BLaER1 (cell line): ENCODE measurements at regions not wholly inside any gene's neighbourhood (a gene's known extent, or its start where the extent isn't known, plus 50 kb on each side); places are given as distances from the start of the nearest gene placed in this dataset.
A peak's percentile ranks its signal among the peaks of the same experiment; 100 is the strongest.

Experiments used
- H3K27ac ChIP-seq: shearing (Covaris generic); formaldehyde crosslinking; 2 replicates; pipeline ENCODE4 v1.8.1; 2022
- H3K27me3 ChIP-seq: shearing (Covaris generic); formaldehyde crosslinking; 2 replicates; pipeline ENCODE4 v1.8.1; 2022
- H3K36me3 ChIP-seq: shearing (Covaris generic); formaldehyde crosslinking; 2 replicates; pipeline ENCODE4 v1.8.1; 2022
- H3K4me1 ChIP-seq: shearing (Covaris generic); formaldehyde crosslinking; 2 replicates; pipeline ENCODE4 v1.8.1; 2022
- H3K4me2 ChIP-seq: shearing (Covaris generic); formaldehyde crosslinking; 2 replicates; pipeline ENCODE4 v1.8.1; 2022
- H3K4me3 ChIP-seq: shearing (Covaris generic); formaldehyde crosslinking; 2 replicates; pipeline ENCODE4 v1.8.1; 2022
- H3K9ac ChIP-seq: shearing (Covaris generic); formaldehyde crosslinking; 2 replicates; pipeline ENCODE4 v1.8.1; 2022
- H3K9me3 ChIP-seq: shearing (Covaris generic); formaldehyde crosslinking; 2 replicates; pipeline ENCODE4 v1.8.1; 2022
- H4K20me1 ChIP-seq: shearing (Covaris generic); formaldehyde crosslinking; 2 replicates; pipeline ENCODE4 v1.8.1; 2022
- Cebpa-rat ChIP-seq: shearing (Covaris generic); IDR thresholded peaks from 2 replicates; pipeline ENCODE4 v1.8.1; 2022

- Histone ChIP-seq H3K36me3 (no peaks in the 10 kb centered on the region), H3K4me2 (peak overlapping the region; percentile 64), H4K20me1 (no peaks in the 10 kb centered on the region), H3K4me3 (no peak overlapping the region), H3K4me1 (peaks cover 15% of the 10 kb centered on the region), H3K9me3 (no peaks in the 10 kb centered on the region), H3K27me3 (no peaks in the 10 kb centered on the region), H3K9ac (no peak overlapping the region), H3K27ac (no peak overlapping the region)
- no peak for TF ChIP-seq Cebpa-rat
Observed at GRCh38 chr14:55749946-55750345, 169.9 kb downstream of the KTN1 start.

DNA sequence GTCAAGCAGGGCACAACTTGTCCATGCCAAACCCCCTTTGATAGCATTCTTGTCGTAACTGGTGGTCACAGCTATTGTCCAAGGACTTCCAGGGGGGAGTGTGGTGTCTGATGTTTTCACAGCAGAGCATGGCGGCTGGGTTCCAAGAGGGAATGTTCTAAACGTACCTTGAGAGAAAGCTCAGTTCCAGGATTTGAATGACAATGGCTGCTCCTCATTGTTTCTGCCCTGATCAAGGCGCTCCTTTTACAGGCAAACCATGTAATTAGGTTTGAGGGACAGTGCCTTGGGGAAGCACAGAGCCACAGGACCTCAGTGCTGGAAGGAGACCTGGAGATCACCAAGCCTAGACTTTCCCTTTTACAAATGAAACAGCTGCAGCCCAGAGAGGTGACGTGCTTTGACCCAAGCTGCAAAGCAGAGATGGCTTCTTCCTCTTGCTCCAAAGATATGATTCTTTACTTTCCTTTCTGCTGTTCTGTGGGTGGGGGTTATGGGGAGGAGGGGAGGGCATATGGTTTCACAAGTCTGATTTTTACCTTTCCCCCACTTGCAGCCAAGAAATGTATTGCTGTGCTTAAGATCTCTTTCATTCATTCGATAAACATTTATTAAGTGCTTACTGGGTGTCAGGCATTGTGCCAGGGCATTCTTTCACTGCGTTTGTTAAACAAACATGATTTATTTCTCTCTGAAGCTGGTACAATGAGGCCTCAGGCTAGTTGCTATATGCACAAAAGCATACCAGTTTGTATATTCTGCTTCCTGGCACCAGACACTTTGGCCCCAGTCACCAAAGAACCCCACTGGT lies 172.8 kb downstream of the KTN1 start:
- H3K4me1 ChIP-seq = peaks cover 15% of the 10 kb centered on the region
- no peaks in the 10 kb centered on the region for H3K27me3 ChIP-seq
- H3K4me2 ChIP-seq = no peak overlapping the region
- no peaks in the 10 kb centered on the region for H3K36me3 ChIP-seq
- TF ChIP-seq Cebpa-rat = no peak
- H3K27ac ChIP-seq = no peak overlapping the region
- H3K4me3 ChIP-seq = no peak overlapping the region
- no peaks in the 10 kb centered on the region for H4K20me1 ChIP-seq
- H3K9me3 ChIP-seq = no peaks in the 10 kb centered on the region
- no peak overlapping the region for H3K9ac ChIP-seq

DNA sequence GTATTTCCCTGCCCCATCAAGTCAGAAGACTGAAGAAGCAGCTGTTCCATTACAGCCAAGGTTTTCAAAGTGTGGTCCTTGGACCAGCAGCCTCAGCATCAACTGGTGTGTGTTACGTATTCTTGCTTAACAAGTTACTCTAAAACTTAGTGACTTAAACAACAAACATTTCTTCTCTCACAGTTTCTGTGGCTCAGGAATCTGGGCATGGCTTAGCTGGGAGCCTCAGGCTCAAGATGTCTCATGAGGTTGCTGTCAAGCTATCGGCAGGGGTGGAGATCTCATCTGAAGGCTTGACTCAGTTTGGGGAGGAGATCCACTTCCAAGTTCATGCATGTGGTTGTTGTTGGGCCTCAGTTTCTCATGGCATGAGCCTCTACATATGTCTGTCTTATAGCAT lies 174.5 kb downstream of the KTN1 start:
- no peaks in the 10 kb centered on the region for H3K9me3 ChIP-seq
- H4K20me1 ChIP-seq = no peaks in the 10 kb centered on the region
- no peak for TF ChIP-seq Cebpa-rat
- H3K4me2 ChIP-seq = no peak overlapping the region
- H3K27ac ChIP-seq = no peak overlapping the region
- H3K36me3 ChIP-seq = no peaks in the 10 kb centered on the region
- no peak overlapping the region for H3K9ac ChIP-seq
- H3K4me3 ChIP-seq = no peak overlapping the region
- H3K27me3 ChIP-seq = no peaks in the 10 kb centered on the region
- H3K4me1 ChIP-seq = peaks cover 7% of the 10 kb centered on the region

GRCh38 chr14:55754871-55755270 lies 174.9 kb downstream of the KTN1 start:
- Histone ChIP-seq H3K27me3 (no peaks in the 10 kb centered on the region), H3K4me2 (no peak overlapping the region), H3K4me1 (peaks cover 3% of the 10 kb centered on the region), H4K20me1 (no peaks in the 10 kb centered on the region), H3K4me3 (no peak overlapping the region), H3K9ac (no peak overlapping the region), H3K9me3 (no peaks in the 10 kb centered on the region), H3K27ac (no peak overlapping the region), H3K36me3 (no peaks in the 10 kb centered on the region)
- TF ChIP-seq Cebpa-rat = no peak

- Histone ChIP-seq H3K9ac (no peak overlapping the region), H4K20me1 (no peaks in the 10 kb centered on the region), H3K4me2 (no peak overlapping the region), H3K4me1 (no peaks in the 10 kb centered on the region), H3K36me3 (no peaks in the 10 kb centered on the region), H3K9me3 (no peaks in the 10 kb centered on the region), H3K27me3 (no peaks in the 10 kb centered on the region), H3K27ac (no peak overlapping the region), H3K4me3 (no peak overlapping the region)
- TF ChIP-seq Cebpa-rat = no peak
Observed at GRCh38 chr14:55756078-55756477, 176.1 kb downstream of the KTN1 start.

GRCh38 chr14:55756557-55756956 lies 176.6 kb downstream of the KTN1 start:
- Histone ChIP-seq H3K9me3 (no peaks in the 10 kb centered on the region), H3K27me3 (no peaks in the 10 kb centered on the region), H3K4me3 (no peak overlapping the region), H3K4me2 (no peak overlapping the region), H3K27ac (no peak overlapping the region), H3K36me3 (no peaks in the 10 kb centered on the region), H4K20me1 (no peaks in the 10 kb centered on the region), H3K4me1 (no peaks in the 10 kb centered on the region), H3K9ac (no peak overlapping the region)
- TF ChIP-seq Cebpa-rat = no peak

- no peaks in the 10 kb centered on the region for H3K9me3 ChIP-seq
- no peak for TF ChIP-seq Cebpa-rat
- no peak overlapping the region for H3K4me2 ChIP-seq
- no peak overlapping the region for H3K27ac ChIP-seq
- H3K36me3 ChIP-seq = no peaks in the 10 kb centered on the region
- no peaks in the 10 kb centered on the region for H4K20me1 ChIP-seq
- no peaks in the 10 kb centered on the region for H3K27me3 ChIP-seq
- H3K4me1 ChIP-seq = peaks cover 11% of the 10 kb centered on the region; the same call in 1 of the 2 replicates
- H3K4me3 ChIP-seq = no peak overlapping the region
- H3K9ac ChIP-seq = no peak overlapping the region
Observed at GRCh38 chr14:55758796-55759195, 178.8 kb downstream of the KTN1 start.

- H3K4me3 ChIP-seq = no peak overlapping the region
- no peak for TF ChIP-seq Cebpa-rat
- H3K4me1 ChIP-seq = peaks cover 11% of the 10 kb centered on the region; the same call in 1 of the 2 replicates
- H3K27me3 ChIP-seq = no peaks in the 10 kb centered on the region
- H4K20me1 ChIP-seq = no peaks in the 10 kb centered on the region
- no peak overlapping the region for H3K4me2 ChIP-seq
- H3K36me3 ChIP-seq = no peaks in the 10 kb centered on the region
- H3K9me3 ChIP-seq = no peaks in the 10 kb centered on the region
- H3K9ac ChIP-seq = no peak overlapping the region
- no peak overlapping the region for H3K27ac ChIP-seq
Observed at GRCh38 chr14:55760789-55761566, 181.0 kb downstream of the KTN1 start.

- TF ChIP-seq Cebpa-rat = no peak
- peaks cover 11% of the 10 kb centered on the region; the same call in 1 of the 2 replicates for H3K4me1 ChIP-seq
- H3K4me2 ChIP-seq = no peak overlapping the region
- H3K9me3 ChIP-seq = no peaks in the 10 kb centered on the region
- H4K20me1 ChIP-seq = no peaks in the 10 kb centered on the region
- H3K36me3 ChIP-seq = no peaks in the 10 kb centered on the region
- H3K9ac ChIP-seq = no peak overlapping the region
- no peak overlapping the region for H3K4me3 ChIP-seq
- H3K27me3 ChIP-seq = no peaks in the 10 kb centered on the region
- H3K27ac ChIP-seq = no peak overlapping the region
Observed at GRCh38 chr14:55761651-55762050, 181.6 kb downstream of the KTN1 start.

- Histone ChIP-seq H3K9me3 (no peaks in the 10 kb centered on the region), H3K27ac (no peak overlapping the region), H3K4me3 (no peak overlapping the region), H3K36me3 (no peaks in the 10 kb centered on the region), H3K4me2 (peak overlapping the region; percentile 41), H4K20me1 (no peaks in the 10 kb centered on the region), H3K27me3 (no peaks in the 10 kb centered on the region), H3K4me1 (peaks cover 11% of the 10 kb centered on the region; the same call in 1 of the 2 replicates), H3K9ac (no peak overlapping the region)
- TF ChIP-seq Cebpa-rat = no peak
Observed at GRCh38 chr14:55762595-55763232, 182.7 kb downstream of the KTN1 start.
